ENCODE measurements at regions not wholly inside any gene's neighbourhood (a gene's known extent, or its start where the extent isn't known, plus 50 kb on each side); places are given as distances from the start of the nearest gene placed in this dataset.

DNA sequence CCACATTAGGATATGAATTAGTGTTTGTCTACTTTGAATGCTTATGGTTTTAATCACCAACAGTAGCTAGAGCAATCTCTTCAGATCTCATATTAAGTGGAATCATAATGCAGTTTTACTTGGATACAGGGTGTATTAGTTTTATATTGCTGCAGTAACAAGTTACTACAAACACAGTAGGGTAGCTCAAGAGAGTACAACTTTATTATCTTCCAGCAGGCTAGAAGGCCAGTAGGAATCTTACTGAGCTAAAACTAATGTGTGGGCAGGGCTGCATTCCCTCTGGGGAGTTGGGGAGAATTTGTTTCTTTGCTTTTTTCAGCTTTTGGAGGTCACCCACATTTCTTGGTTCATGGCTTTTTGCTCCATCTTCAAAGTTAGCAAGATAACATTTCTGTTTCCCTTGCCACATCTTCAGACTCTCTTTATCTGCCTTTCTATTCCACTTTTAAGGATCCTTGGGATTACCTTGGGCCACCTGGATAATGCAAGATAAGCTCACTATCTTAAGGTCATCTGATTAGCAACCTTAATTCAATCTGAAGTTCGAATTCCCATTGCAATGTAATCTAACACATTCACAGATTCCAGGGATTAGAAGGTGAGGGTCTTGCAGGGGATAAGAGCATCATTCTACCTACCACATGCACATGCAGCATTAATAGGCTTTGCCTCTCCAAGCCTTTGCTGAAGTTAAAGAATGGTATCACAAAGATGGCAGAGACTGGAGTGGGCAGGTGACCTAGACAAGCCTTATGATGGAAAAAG lies 134.1 kb upstream of the SLC10A2 start:
- no peak overlapping the region for H3K4me3 ChIP-seq (ENCODE audit: low read depth, low read length)
- in situ Hi-C loops (cut with HindIII; ENCODE audit: low sequenced_read_pairs): no loop called here
- TF ChIP-seq, protein P1, sequence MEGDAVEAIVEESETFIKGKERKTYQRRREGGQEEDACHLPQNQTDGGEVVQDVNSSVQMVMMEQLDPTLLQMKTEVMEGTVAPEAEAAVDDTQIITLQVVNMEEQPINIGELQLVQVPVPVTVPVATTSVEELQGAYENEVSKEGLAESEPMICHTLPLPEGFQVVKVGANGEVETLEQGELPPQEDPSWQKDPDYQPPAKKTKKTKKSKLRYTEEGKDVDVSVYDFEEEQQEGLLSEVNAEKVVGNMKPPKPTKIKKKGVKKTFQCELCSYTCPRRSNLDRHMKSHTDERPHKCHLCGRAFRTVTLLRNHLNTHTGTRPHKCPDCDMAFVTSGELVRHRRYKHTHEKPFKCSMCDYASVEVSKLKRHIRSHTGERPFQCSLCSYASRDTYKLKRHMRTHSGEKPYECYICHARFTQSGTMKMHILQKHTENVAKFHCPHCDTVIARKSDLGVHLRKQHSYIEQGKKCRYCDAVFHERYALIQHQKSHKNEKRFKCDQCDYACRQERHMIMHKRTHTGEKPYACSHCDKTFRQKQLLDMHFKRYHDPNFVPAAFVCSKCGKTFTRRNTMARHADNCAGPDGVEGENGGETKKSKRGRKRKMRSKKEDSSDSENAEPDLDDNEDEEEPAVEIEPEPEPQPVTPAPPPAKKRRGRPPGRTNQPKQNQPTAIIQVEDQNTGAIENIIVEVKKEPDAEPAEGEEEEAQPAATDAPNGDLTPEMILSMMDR (IDR thresholded peaks at IDR 0.05; ENCODE audit: low read depth, low read length): no peak
- DNase-seq (ENCODE audit: low read depth, low spot score): no peak

DNA sequence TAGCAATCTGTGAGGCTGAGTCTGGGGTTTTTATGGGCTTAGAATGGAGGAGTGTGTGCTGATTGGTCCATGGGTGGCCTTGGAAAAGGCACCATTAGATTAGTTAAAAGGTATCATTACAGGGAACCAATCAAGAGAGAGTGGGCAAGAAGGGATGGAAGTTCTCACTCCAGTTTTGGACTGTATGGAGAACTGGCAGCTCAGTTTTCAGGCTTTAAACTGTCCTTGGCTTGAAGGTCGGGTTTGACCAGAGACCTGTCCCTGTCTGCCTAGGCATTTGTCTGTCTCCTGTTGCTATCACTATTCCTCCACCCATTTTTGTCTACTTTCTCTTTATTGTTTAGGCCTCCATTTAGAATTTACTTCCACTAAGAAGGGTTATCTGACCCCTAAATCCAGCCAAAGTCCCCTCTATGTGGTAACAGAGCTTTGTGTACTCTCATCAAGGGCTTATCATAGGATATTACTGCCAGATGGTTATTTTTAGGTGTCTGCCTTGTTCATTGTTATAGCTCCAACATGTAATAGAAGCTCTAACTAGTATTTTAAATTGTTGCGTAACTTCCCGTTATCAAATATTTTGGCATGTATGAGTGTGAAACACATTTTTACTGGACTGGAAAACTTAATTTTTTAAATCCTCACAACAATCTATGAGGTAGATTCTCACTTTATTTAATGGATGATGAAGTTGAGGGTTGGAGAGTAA lies 133.3 kb upstream of the SLC10A2 start:
- no peak for DNase-seq (ENCODE audit: low read depth, low spot score)
- in situ Hi-C loops (cut with HindIII; ENCODE audit: low sequenced_read_pairs): no loop called here
- TF ChIP-seq, protein P1 (IDR thresholded peaks at IDR 0.05; ENCODE audit: low read depth, low read length): no peak
- no peak overlapping the region for H3K4me3 ChIP-seq (ENCODE audit: low read depth, low read length)

DNA sequence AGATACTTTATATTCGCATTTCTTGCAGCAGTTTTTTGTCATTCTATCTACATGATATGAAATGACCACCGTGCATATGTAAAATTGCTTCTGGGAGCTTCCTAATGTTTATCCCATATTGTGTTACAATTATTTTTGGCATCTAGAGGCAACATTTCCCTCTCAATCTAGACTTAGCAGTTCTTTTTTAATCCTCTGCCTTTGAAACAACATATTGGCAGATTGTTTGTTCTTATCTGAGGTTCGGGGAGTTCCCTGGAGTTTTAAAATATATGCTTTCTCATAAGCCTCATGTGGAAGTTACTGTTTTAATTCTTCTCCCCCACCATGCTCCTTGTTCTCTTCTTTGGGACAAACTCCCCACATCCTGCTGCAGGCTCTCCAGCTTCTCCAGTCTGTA lies 130.1 kb upstream of the SLC10A2 start:
- TF ChIP-seq, protein P1 (IDR thresholded peaks at IDR 0.05; ENCODE audit: low read depth, low read length): no peak
- in situ Hi-C loops (cut with HindIII; ENCODE audit: low sequenced_read_pairs): no loop called here
- no peak overlapping the region for H3K4me3 ChIP-seq (ENCODE audit: low read depth, low read length)
- no peak for DNase-seq (ENCODE audit: low read depth, low spot score)

DNA sequence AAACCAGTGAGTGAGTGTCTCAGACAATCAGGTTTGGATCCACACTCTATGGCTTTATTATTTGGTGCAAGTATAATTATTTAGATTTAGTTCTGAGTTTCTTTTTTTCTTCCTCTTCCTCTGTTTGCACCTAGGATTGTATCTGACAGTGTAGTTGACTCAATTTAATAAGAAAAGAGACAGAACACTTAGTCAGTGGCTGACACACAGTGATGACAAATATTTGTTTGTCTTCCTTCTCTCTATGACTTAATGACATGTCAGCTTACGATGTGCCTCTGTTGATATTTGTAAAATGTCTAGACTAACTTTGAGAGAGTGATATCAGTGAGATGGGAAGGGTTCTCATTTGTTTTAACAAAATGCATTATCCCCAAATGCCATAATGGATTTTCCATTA lies 129.5 kb upstream of the SLC10A2 start:
- TF ChIP-seq, protein P1 (IDR thresholded peaks at IDR 0.05; ENCODE audit: low read depth, low read length): no peak
- H3K4me3 ChIP-seq (ENCODE audit: low read depth, low read length): no peak overlapping the region
- no peak for DNase-seq (ENCODE audit: low read depth, low spot score)
- in situ Hi-C loops (cut with HindIII; ENCODE audit: low sequenced_read_pairs): no loop called here

DNA sequence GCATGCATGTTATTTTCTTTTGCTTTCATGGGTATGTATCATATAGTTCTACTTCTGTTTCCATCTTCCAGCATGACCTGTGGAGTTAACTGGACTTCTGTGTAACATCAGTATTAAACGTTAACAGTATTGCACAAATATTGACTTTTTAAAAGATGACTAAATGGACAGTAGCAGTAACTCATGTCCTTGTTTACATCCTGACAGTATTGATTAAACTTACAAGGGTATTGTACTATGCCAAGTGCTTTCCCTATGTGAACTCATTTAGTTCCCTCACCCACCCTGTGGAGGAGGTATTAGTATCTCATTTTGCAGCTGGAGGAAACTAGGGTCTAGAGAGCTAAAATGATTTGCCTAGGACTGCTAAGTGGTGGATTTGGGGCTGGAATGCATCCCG lies 128.7 kb upstream of the SLC10A2 start:
- TF ChIP-seq, protein P1 (IDR thresholded peaks at IDR 0.05; ENCODE audit: low read depth, low read length): no peak
- DNase-seq (ENCODE audit: low read depth, low spot score): no peak
- no peak overlapping the region for H3K4me3 ChIP-seq (ENCODE audit: low read depth, low read length)
- in situ Hi-C loops (cut with HindIII; ENCODE audit: low sequenced_read_pairs): no loop called here

DNA sequence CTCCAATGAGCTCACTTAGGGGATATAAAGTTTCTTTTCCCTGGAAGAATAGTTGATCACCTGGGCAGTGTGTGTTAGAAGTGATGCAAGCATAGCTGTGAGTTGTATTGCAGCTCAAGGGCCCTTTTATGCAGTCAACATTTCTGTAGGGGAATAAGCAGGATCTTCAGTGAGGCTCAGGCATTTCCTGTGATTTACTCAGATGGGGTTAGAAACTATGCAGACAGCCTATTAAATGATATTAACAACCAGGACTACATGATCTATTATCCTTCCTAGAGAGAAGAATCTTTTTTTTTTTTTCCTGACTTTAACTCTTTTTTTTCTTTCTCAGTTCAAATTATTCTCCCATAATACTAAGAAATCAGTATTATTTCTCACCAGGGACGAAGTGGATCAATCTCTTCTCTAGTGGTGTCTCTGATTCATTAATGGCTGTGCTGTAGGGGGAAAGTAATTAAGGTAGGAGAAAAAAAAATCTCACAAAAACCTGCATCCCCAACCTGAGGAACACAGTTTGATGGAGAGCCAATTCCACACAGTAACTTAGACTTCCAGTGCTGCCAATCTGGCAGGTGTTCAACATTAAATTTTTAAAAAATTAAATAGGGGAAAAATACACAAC lies 126.4 kb upstream of the SLC10A2 start:
- no peak overlapping the region for H3K4me3 ChIP-seq (ENCODE audit: low read depth, low read length)
- TF ChIP-seq, protein P1 (IDR thresholded peaks at IDR 0.05; ENCODE audit: low read depth, low read length): no peak
- in situ Hi-C loops (cut with HindIII; ENCODE audit: low sequenced_read_pairs): no loop called here
- peak; percentile 5 for DNase-seq (ENCODE audit: low read depth, low spot score)

Measured in astrocyte of the spinal cord (primary cell).